WTC11 (cell line): ENCODE measurements at regions not wholly inside any gene's neighbourhood (a gene's known extent, or its start where the extent isn't known, plus 50 kb on each side); places are given as distances from the start of the nearest gene placed in this dataset.

Experiments used
- CTCF ChIP-seq: fragments of 200-600 bp; IDR thresholded peaks from 2 replicates; pipeline ENCODE4 v1.8.0; 2022; ENCODE audit warnings: antibody characterized with exemption
- ELF4 ChIP-seq: sonication (generic); formaldehyde crosslinking; IDR thresholded peaks from 2 replicates; pipeline ENCODE4 v1.8.1; 2022; ENCODE audit warnings: low read depth, mild to moderate bottlenecking, moderate library complexity, missing genetic modification reagents
- JUN ChIP-seq: sonication (generic); formaldehyde crosslinking; IDR thresholded peaks from 2 replicates; pipeline ENCODE4 v1.8.0; 2023; ENCODE audit warnings: mild to moderate bottlenecking, missing genetic modification reagents
- NFYB ChIP-seq: sonication (generic); formaldehyde crosslinking; conservative IDR thresholded peaks from 2 replicates; pipeline ENCODE4 v1.8.0; 2022; ENCODE audit warnings: low read depth, missing genetic modification reagents

GRCh38 chr14:61223552-61223951, 57.6 kb downstream of the TMEM30B start:
- TF ChIP-seq JUN: no peak
- no peak for TF ChIP-seq CTCF
- TF ChIP-seq NFYB: no peak
- TF ChIP-seq ELF4: no peak
